HG02588 (cell line): ENCODE measurements at regions not wholly inside any gene's neighbourhood (a gene's known extent, or its start where the extent isn't known, plus 50 kb on each side); places are given as distances from the start of the nearest gene placed in this dataset.
"Not testable (repeated sequence)": the region's sequence is repeated elsewhere in the genome, so short reads cannot be mapped to it uniquely, and the experiment has no call there.

Source experiments
- ATAC-seq: cut with Tn5 transposase; IDR thresholded peaks from one replicate; pipeline ENCODE4 v1.9.1; 2021; ENCODE audit warnings: mild to moderate bottlenecking, moderate library complexity; ENCODE audit not compliant: unreplicated experiment

GRCh38 chr2:72032481-72033041, 115.1 kb downstream of the CYP26B1 start:
- no peak for ATAC-seq

GRCh38 chr2:72031346-72032110, 116.1 kb downstream of the CYP26B1 start:
- no peak for ATAC-seq

GRCh38 chr2:72028996-72029395, 118.7 kb downstream of the CYP26B1 start:
- no peak for ATAC-seq

GRCh38 chr2:72028351-72028995, 119.2 kb downstream of the CYP26B1 start:
- ATAC-seq = no peak

- no peak for ATAC-seq
Measured at GRCh38 chr2:72027426-72028161, 120.1 kb downstream of the CYP26B1 start.

GRCh38 chr2:72026819-72027425, 120.7 kb downstream of the CYP26B1 start:
- no peak for ATAC-seq

- ATAC-seq = no peak
Measured at GRCh38 chr2:72024451-72025175, 123.0 kb downstream of the CYP26B1 start.

GRCh38 chr2:72023678-72024390, 123.8 kb downstream of the CYP26B1 start:
- no peak for ATAC-seq

- ATAC-seq = not testable (repeated sequence)
Measured at GRCh38 chr2:72021371-72021770, 126.3 kb downstream of the CYP26B1 start.

- ATAC-seq = no peak
Measured at GRCh38 chr2:72015266-72015665, 132.4 kb downstream of the CYP26B1 start.

GRCh38 chr2:72014831-72015230, 132.8 kb downstream of the CYP26B1 start:
- no peak for ATAC-seq

GRCh38 chr2:72013726-72014125, 133.9 kb downstream of the CYP26B1 start:
- ATAC-seq = no peak

GRCh38 chr2:72012886-72013574, 134.6 kb downstream of the CYP26B1 start:
- no peak for ATAC-seq

- no peak for ATAC-seq
Measured at GRCh38 chr2:72011791-72012190, 135.9 kb downstream of the CYP26B1 start.

GRCh38 chr2:72011370-72011689, 136.3 kb downstream of the CYP26B1 start:
- no peak for ATAC-seq

- ATAC-seq = no peak
Measured at GRCh38 chr2:72010647-72011369, 136.9 kb downstream of the CYP26B1 start.

- no peak for ATAC-seq
Measured at GRCh38 chr2:72008608-72009007, 139.1 kb downstream of the CYP26B1 start.

GRCh38 chr2:72007402-72007801, 140.3 kb downstream of the CYP26B1 start:
- ATAC-seq = no peak
